GM21576 (cell line): ENCODE measurements at regions not wholly inside any gene's neighbourhood (a gene's known extent, or its start where the extent isn't known, plus 50 kb on each side); places are given as distances from the start of the nearest gene placed in this dataset.

Source experiments
- ATAC-seq: cut with Tn5 transposase; IDR thresholded peaks from one replicate; pipeline ENCODE4 v1.9.1; 2021; ENCODE audit warnings: mild to moderate bottlenecking, moderate library complexity; ENCODE audit not compliant: unreplicated experiment

DNA sequence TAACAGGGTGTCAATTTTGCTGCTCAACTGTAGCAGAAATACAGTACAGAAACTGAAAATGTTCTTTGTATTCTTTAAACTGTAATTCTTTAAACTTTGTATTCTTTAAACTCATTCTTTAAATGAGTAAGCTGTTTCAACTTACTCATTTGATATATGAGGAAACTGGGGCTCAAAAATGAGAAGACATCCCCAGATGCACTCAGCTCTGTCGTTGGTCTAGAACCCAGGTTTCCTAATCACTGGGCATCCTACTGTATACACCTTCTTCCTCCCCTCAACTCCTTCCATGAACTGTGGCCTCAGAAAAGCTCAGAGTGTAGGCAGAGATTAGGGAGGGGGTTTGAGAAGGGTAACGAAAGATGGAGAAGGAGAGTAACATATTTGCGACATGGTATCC lies 136.5 kb upstream of the MAST4 start:
- ATAC-seq: no peak

DNA sequence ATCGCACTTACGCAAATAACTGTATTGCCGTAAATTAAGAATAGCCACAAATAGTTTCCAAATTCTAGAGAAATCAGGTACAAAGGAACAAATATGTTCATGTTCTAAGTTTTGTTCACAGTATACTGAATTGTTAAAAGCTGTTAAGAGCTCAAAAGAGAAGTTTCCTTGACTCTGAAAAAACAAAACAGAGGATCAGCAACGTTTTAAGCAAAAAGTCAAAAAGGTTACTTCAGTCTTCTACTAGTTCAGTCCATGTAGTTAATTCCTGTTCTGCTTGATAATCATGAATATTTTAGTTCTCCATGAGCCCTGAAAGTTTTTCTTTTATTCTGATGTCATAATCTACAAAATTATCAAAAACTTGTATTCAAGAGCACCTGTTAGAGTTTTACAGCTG lies 128.6 kb upstream of the MAST4 start:
- ATAC-seq: no peak

GRCh38 chr5:66469684-66470083 lies 126.5 kb upstream of the MAST4 start:
- no peak for ATAC-seq

GRCh38 chr5:66472010-66472409 lies 124.2 kb upstream of the MAST4 start:
- no peak for ATAC-seq

- no peak for ATAC-seq
Observed at GRCh38 chr5:66475731-66476130, 120.5 kb upstream of the MAST4 start.

GRCh38 chr5:66477596-66477995 lies 118.6 kb upstream of the MAST4 start:
- ATAC-seq: no peak

DNA sequence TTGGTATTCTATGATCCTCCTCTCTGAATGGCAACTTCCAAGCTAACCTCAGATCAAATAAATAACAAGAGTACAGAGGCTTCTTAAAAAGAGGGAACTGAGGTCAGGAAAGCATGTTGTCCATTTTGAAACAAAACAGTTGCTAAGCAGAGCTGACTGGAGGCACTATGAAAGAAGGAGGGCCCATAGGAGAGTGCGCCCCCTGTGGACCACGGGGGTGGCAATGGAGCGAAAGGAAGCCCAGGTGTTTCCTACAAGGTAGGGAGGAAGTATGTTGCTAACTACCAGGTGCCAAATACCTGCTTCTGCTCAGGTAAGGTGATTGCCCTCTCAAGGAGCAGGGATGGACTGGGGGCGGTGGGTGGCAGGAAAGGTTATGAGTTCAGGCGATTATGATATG lies 101.8 kb upstream of the MAST4 start:
- no peak for ATAC-seq

DNA sequence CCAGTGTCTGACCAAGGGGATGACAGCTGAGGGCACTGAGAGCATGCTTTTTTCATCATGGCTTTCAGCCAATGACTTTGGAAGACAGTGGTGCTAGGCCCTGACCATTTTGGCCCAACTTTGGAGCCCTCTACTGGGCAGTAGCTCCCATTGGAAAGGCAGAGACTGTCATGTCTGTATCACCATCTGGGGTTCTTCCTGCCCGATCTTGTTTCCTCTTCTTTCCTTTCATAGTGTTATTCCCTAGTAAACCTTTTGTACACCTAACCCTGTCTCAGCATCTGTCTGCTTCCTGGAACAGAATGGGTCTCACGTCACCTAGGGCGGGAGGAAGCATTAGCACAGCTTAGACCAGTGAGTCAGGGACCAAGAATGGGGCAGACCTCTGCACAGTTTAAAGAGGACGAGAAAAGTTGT lies 97.4 kb upstream of the MAST4 start:
- ATAC-seq: no peak

GRCh38 chr5:66503203-66503789 lies 92.9 kb upstream of the MAST4 start:
- ATAC-seq: no peak

DNA sequence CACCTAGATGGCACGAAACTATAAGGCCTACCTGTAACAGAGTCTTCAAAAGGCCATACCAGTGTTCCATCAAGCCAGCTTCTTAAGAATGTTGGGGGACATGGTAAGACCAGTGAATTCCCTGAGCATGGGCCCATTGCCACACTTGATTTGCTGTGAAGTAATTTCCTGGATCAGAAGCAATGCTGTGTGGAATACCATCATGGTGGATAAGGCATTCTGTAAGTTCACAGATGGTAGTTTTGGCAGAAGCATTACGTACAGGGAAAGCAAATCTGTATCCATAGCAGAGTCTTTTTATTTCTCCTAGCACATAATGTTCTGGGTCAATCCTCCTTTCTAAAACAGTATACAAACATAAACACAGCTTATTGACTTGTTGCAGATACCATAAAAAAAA lies 89.1 kb upstream of the MAST4 start:
- no peak for ATAC-seq

DNA sequence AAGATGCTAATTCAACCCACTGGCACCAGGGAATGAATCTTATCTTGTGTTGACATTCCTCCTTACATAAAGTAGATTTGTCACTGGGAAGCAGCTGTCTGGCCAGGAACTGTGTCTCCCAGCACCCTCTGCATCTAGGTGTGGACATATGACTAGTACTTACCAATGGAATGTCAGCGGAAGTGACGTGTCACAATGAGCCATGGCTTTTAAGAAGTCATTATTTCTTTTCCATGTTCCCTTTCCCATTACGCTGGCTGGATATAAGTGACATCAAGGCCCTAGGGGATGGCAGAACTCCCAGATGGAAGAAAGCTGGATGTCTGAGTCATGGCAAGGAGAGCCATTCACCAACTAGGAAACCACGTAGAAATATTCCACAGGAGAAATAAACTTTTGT lies 84.7 kb upstream of the MAST4 start:
- no peak for ATAC-seq

DNA sequence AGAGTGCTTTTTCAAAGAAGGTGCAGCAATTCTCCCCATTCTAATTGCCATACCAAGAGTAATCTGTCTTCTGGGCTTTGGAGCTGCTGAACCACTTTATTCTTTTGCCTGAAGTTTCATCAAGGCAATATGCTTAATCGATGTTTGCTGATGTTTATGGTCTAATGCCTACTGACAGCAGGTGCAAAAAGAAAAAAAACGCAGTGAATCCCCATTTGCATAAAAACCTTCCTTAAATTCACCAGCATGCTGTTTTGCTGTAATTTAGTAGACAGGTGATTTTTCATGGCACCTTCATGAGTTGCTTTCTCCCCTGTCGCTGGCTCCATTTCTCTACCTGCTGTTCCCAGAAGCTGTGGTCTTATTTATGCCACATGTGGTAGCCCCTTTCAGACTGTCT lies 83.1 kb upstream of the MAST4 start:
- no peak for ATAC-seq

GRCh38 chr5:66515209-66515608 lies 81.0 kb upstream of the MAST4 start:
- no peak for ATAC-seq

DNA sequence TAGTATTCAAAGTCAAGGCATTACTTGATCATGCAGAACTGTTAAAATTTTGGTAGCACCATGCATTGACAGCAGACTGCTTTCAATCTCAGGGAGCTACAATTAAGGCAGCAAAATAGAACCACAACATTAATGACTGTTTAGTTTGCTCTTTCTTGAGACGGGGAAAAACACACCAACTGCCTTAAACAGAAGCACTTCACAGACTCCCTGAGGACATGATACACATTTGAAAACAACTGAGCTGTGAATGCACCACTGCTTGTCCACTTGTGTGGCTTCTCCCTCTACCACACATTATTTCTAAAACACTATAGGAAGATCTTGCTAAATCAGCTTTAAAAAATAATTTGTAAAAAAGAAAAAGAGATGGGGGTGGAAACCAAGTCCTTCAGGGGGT lies 79.6 kb upstream of the MAST4 start:
- ATAC-seq: no peak

GRCh38 chr5:66517351-66517750 lies 78.8 kb upstream of the MAST4 start:
- ATAC-seq: no peak

DNA sequence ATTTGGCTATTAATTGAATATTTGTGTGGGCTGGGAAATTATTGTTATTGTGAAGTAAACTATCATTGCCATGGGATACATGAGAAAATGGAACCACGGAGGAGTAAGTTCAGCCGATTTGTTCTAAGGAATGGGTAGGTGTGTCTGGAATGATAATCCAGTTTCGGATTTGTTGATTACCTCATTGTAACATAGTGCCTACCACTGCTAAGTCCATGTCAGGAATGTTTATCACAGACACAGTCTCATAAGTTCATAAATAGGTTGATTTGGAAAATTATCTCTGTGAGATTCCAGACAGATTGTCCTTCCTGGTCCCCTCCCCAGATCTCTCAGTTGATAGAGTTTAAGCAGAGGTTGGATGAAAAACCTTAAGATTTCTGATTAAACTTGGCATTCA lies 78.1 kb upstream of the MAST4 start:
- no peak for ATAC-seq

DNA sequence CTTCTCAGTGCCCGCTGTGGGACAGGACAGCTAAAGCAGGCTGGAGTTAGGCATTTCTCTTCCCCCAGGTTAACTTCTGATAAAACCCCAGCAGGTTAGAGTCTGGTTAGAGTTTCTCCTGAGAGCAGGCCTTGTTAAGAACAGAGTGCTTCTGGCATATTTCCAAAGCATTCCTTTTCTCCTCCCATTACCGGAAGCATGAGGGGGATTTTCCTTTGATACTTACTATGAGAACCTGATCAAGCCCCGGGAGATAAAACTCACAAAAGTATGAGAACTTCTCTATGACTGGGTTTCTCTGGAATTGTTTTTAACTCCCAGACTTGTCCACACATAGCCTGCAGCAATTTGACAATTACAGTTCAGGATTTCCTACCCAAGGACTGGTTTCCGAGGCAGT lies 77.4 kb upstream of the MAST4 start:
- no peak for ATAC-seq

DNA sequence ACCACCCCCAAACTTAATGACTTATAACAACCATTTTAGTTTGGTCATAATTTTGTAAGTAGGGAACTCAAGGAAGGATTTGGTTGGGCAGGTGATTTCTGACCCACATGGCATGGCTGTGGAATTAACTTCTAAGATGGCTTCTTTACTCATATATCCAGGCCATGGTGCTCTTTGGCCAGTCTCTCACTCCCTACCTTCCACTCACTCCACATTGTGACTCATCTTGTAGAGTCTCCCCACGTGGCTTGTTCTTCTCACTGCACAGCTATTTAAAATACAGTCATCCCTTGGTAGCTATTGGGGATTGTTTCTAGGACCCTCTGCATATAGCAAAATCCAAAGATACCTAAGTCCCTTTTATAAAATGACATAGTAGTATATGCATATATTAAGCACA lies 76.6 kb upstream of the MAST4 start:
- no peak for ATAC-seq

DNA sequence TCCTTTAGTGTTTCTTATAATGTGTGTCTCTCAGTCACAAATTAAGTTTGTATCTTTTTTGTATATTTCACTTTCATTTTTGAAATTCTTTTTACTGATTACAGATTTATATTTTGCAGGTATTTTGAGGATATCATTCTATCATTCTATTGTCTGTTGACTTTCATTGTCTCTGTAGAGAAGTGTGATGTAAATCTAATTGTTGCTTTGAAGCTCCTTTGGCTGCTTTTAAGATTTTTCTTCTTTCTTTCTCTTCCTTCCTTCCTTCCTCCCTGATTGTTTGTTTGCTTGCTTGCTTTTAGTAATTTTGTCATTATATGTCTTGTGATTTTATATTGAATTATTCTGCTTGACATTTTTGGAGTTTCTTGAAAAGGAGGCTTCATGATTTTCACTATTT lies 75.3 kb upstream of the MAST4 start:
- no peak for ATAC-seq

GRCh38 chr5:66527478-66528035 lies 68.6 kb upstream of the MAST4 start:
- ATAC-seq: no peak

GRCh38 chr5:66529182-66529581 lies 67.0 kb upstream of the MAST4 start:
- no peak for ATAC-seq

GRCh38 chr5:66529704-66530103 lies 66.5 kb upstream of the MAST4 start:
- no peak for ATAC-seq

DNA sequence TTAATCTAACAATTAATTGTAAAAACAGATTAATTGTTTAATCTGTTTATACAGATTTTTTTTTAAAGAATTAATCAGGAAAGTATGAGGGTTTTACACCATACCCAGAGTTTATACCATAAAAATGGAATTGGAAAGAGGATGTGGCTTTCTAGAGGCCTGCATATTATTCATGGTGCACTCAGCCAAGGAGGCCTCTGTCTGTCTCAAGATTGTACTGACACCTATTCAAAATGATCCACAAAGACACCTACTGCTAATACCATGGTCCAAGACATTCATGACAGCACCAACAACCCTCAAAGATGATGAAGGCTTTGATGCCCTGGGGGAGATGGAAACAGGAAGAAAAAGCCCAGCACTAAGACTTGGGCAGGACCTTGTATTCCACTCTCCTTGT lies 58.1 kb upstream of the MAST4 start:
- no peak for ATAC-seq
